H9 (cell line): ENCODE measurements at regions not wholly inside any gene's neighbourhood (a gene's known extent, or its start where the extent isn't known, plus 50 kb on each side); places are given as distances from the start of the nearest gene placed in this dataset.

Experiments
- DNase-seq: peaks from one replicate; pipeline ENCODE4 v3.0.0-alpha.2; 2017
- H2AFZ ChIP-seq: one replicate; pipeline ENCODE4 v1.6.1; 2013; ENCODE audit warnings: mild to moderate bottlenecking, low read length, control low read depth, moderate library complexity
- H2AK5ac ChIP-seq: 2 replicates; pipeline ENCODE4 v1.6.1; 2013; ENCODE audit warnings: low read length, control low read depth, mixed read lengths; ENCODE audit not compliant: insufficient read length
- H2BK120ac ChIP-seq: one replicate; pipeline ENCODE4 v1.6.1; 2013; ENCODE audit warnings: low read depth, mild to moderate bottlenecking, low read length, control low read depth, inconsistent platforms; ENCODE audit not compliant: poor library complexity, severe bottlenecking
- H2BK12ac ChIP-seq: 2 replicates; pipeline ENCODE4 v1.6.1; 2013; ENCODE audit warnings: low read length, control low read depth, mixed read lengths, low read depth; ENCODE audit not compliant: insufficient read length
- H2BK15ac ChIP-seq: 2 replicates; pipeline ENCODE4 v1.6.1; 2013; ENCODE audit warnings: low read depth, low read length, control low read depth
- H2BK20ac ChIP-seq: one replicate; pipeline ENCODE4 v1.6.1; 2013; ENCODE audit warnings: low read depth, mild to moderate bottlenecking, low read length, control low read depth, inconsistent platforms; ENCODE audit not compliant: poor library complexity, severe bottlenecking
- H2BK5ac ChIP-seq: 2 replicates; pipeline ENCODE4 v1.6.1; 2013; ENCODE audit warnings: low read length, control low read depth, mixed read lengths; ENCODE audit not compliant: insufficient read length
- H3K14ac ChIP-seq: 2 replicates; pipeline ENCODE4 v1.6.1; 2013; ENCODE audit warnings: low read length, control low read depth; ENCODE audit not compliant: insufficient read depth
- H3K18ac ChIP-seq: 2 replicates; pipeline ENCODE4 v1.6.1; 2013; ENCODE audit warnings: low read depth, mild to moderate bottlenecking, mixed read lengths, low read length, control low read depth; ENCODE audit not compliant: insufficient read length
- H3K23ac ChIP-seq: 2 replicates; pipeline ENCODE4 v1.6.1; 2013; ENCODE audit warnings: low read length, control low read depth, mixed read lengths, low read depth; ENCODE audit not compliant: insufficient read length
- H3K23me2 ChIP-seq: 2 replicates; pipeline ENCODE4 v1.6.1; 2013; ENCODE audit warnings: low read depth, mild to moderate bottlenecking, mixed read lengths, low read length, control low read depth; ENCODE audit not compliant: insufficient read length, poor library complexity, severe bottlenecking
- H3K27ac ChIP-seq: 2 replicates; pipeline ENCODE4 v1.5.1; 2013; ENCODE audit warnings: low read length, control low read depth, mixed read lengths, low read depth; ENCODE audit not compliant: insufficient read length
- H3K27me3 ChIP-seq: 2 replicates; pipeline ENCODE4 v1.6.1; 2013; ENCODE audit warnings: low read length, control low read depth, inconsistent platforms; ENCODE audit not compliant: insufficient read depth
- H3K4ac ChIP-seq: 2 replicates; pipeline ENCODE4 v1.6.1; 2013; ENCODE audit warnings: low read depth, mild to moderate bottlenecking, control low read depth, inconsistent platforms, low read length, moderate library complexity
- H3K4me1 ChIP-seq: 2 replicates; pipeline ENCODE4 v1.6.1; 2013; ENCODE audit warnings: low read length, control low read depth, inconsistent platforms; ENCODE audit not compliant: insufficient read depth
- H3K4me2 ChIP-seq: 2 replicates; pipeline ENCODE4 v1.6.1; 2013; ENCODE audit warnings: low read length, control low read depth, mixed read lengths; ENCODE audit not compliant: insufficient read length, insufficient read depth
- H3K56ac ChIP-seq: 2 replicates; pipeline ENCODE4 v1.6.1; 2013; ENCODE audit warnings: low read depth, mild to moderate bottlenecking, mixed read lengths, low read length, control low read depth; ENCODE audit not compliant: insufficient read length
- H3K79me1 ChIP-seq: 2 replicates; pipeline ENCODE4 v1.6.1; 2013; ENCODE audit warnings: low read depth, mild to moderate bottlenecking, moderate library complexity, low read length, control low read depth, inconsistent platforms; ENCODE audit not compliant: insufficient read depth, poor library complexity, severe bottlenecking
- H3K79me2 ChIP-seq: 2 replicates; pipeline ENCODE4 v1.6.1; 2013; ENCODE audit warnings: low read length, control low read depth, inconsistent platforms; ENCODE audit not compliant: insufficient read depth
- H3K9ac ChIP-seq: 2 replicates; pipeline ENCODE4 v1.6.1; 2013; ENCODE audit warnings: low read length, control low read depth, mixed read lengths; ENCODE audit not compliant: insufficient read length; ENCODE audit errors: extremely low read depth
- H3K9me3 ChIP-seq: one replicate; pipeline ENCODE4 v1.6.1; 2013; ENCODE audit warnings: low read depth, low read length, inconsistent platforms; ENCODE audit not compliant: control insufficient read depth
- H3T11ph ChIP-seq: one replicate; pipeline ENCODE4 v1.6.1; 2013; ENCODE audit warnings: mild to moderate bottlenecking, low read length, control low read depth, inconsistent platforms
- H4K20me1 ChIP-seq: one replicate; pipeline ENCODE4 v1.6.1; 2013; ENCODE audit not compliant: control insufficient read depth, insufficient read length, insufficient read depth
- H4K5ac ChIP-seq: 2 replicates; pipeline ENCODE4 v1.6.1; 2013; ENCODE audit warnings: low read depth, mild to moderate bottlenecking, mixed read lengths, low read length, control low read depth; ENCODE audit not compliant: insufficient read length
- H4K8ac ChIP-seq: replicated peaks from 2 replicates; pipeline ENCODE4 v1.6.1; 2013; ENCODE audit warnings: low read length, control low read depth, mixed read lengths, low read depth; ENCODE audit not compliant: insufficient read length
- H4K91ac ChIP-seq: 2 replicates; pipeline ENCODE4 v1.6.1; 2013; ENCODE audit warnings: low read depth, mild to moderate bottlenecking, moderate library complexity, mixed read lengths, low read length, control low read depth; ENCODE audit not compliant: insufficient read length
- H3K27ac Mint-ChIP-seq, 3 experiments: 2 replicates in 2 of 3; 3 replicates in 1 of 3; pipeline ENCODE4 v1.8.0; 2020 to 2021; ENCODE audit warnings: mixed read lengths in 3 of 3, mild to moderate bottlenecking in 1 of 3, moderate library complexity in 1 of 3
- H3K27me3 Mint-ChIP-seq: 2 replicates; pipeline ENCODE4 v1.8.0; 2021; ENCODE audit warnings: low read depth, mild to moderate bottlenecking, moderate library complexity, mixed read lengths
- H3K36me3 Mint-ChIP-seq, 3 experiments: 2 replicates in 2 of 3; 3 replicates in 1 of 3; pipeline ENCODE4 v1.8.0; 2020 to 2021; ENCODE audit warnings: low read depth in 3 of 3, mixed read lengths in 3 of 3; ENCODE audit not compliant: insufficient read depth in 1 of 3
- H3K4me1 Mint-ChIP-seq, 2 experiments: 2 replicates each; pipeline ENCODE4 v1.8.0; 2020; ENCODE audit warnings: mixed read lengths in 2 of 2
- H3K4me3 Mint-ChIP-seq, 2 experiments: 2 replicates in 1 of 2; 3 replicates in 1 of 2; pipeline ENCODE4 v1.8.0; 2020 to 2021; ENCODE audit warnings: mild to moderate bottlenecking in 2 of 2, mixed read lengths in 2 of 2, moderate library complexity in 1 of 2
- H3K9me3 Mint-ChIP-seq, 2 experiments: 2 replicates in 1 of 2; 3 replicates in 1 of 2; pipeline ENCODE4 v1.8.0; 2020; ENCODE audit warnings: mild to moderate bottlenecking in 2 of 2, mixed read lengths in 2 of 2, moderate library complexity in 1 of 2
- WGBS: extraction: QIAGEN DNeasy Blood & Tissue Kit; methylation state at CpG from one replicate; pipeline ENCODE4 v1.1.7; 2013; ENCODE audit warnings: missing lambda C conversion rate, low lambda C conversion rate, mixed read lengths; ENCODE audit not compliant: insufficient read length; ENCODE audit errors: extremely low coverage; 5-methylcytosine and 5-hydroxymethylcytosine counted together
- TF ChIP-seq, protein P1 (sequence below): fragments of 200-600 bp; sonication (generic); conservative IDR thresholded peaks from 3 replicates; pipeline ENCODE4 v1.8.0; 2021; ENCODE audit warnings: antibody characterized with exemption, mild to moderate bottlenecking

DNA sequence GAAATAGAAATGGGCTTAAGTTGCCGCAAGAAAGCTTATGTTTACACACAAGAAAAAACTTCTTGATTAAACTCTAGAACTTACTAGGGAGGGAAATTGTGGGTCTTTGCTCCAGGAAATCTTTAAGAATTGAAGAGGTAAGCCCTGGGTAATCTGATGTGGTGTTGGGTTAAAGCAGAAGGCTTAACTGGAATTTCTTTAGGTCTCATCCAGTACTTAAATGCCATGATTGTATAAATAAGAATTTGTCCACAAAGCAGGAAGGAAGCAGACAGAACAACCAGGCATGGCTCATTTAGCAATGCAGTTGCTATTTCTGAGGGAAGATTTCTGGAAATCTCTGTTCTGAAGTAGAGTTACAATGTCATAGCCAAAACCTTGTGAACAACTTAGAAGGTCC, 360.4 kb downstream of the KLF5 start:
- no peaks in the 10 kb centered on the region for H3K9me3 Mint-ChIP-seq

More for the DNA sequence above, 360.4 kb downstream of the KLF5 start:
- Histone ChIP-seq H4K91ac (no peak overlapping the region), H3K27me3 (no peaks in the 10 kb centered on the region), H3K4ac (no peak overlapping the region), H2BK120ac (no peak overlapping the region), H3K18ac (no peak overlapping the region), H3K27ac (no peak overlapping the region), H4K8ac (no peak overlapping the region), H2BK20ac (no peak overlapping the region), H3K4me1 (no peaks in the 10 kb centered on the region), H3K23ac (no peak overlapping the region), H3K79me1 (no peaks in the 10 kb centered on the region), H4K20me1 (no peaks in the 10 kb centered on the region), H3K23me2 (no peaks in the 10 kb centered on the region), H2AK5ac (no peak overlapping the region), H2BK15ac (no peak overlapping the region), H3K9me3 (no peaks in the 10 kb centered on the region), H3K56ac (no peak overlapping the region), H3K79me2 (no peaks in the 10 kb centered on the region), H3K14ac (no peak overlapping the region), H4K5ac (no peak overlapping the region), H3T11ph (no peak overlapping the region), H3K4me2 (no peak overlapping the region), H3K9ac (no peak overlapping the region), H2AFZ (peak overlapping the region; percentile 56), H2BK5ac (no peak overlapping the region), H2BK12ac (no peak overlapping the region)
- H3K27ac Mint-ChIP-seq: no peak overlapping the region
- no peaks in the 10 kb centered on the region for H3K27me3 Mint-ChIP-seq
- no CpG with 5 or more reads among the region's 1 CpG for WGBS
- no peaks in the 10 kb centered on the region for H3K36me3 Mint-ChIP-seq
- TF ChIP-seq, protein P1, sequence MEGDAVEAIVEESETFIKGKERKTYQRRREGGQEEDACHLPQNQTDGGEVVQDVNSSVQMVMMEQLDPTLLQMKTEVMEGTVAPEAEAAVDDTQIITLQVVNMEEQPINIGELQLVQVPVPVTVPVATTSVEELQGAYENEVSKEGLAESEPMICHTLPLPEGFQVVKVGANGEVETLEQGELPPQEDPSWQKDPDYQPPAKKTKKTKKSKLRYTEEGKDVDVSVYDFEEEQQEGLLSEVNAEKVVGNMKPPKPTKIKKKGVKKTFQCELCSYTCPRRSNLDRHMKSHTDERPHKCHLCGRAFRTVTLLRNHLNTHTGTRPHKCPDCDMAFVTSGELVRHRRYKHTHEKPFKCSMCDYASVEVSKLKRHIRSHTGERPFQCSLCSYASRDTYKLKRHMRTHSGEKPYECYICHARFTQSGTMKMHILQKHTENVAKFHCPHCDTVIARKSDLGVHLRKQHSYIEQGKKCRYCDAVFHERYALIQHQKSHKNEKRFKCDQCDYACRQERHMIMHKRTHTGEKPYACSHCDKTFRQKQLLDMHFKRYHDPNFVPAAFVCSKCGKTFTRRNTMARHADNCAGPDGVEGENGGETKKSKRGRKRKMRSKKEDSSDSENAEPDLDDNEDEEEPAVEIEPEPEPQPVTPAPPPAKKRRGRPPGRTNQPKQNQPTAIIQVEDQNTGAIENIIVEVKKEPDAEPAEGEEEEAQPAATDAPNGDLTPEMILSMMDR: no peak
- DNase-seq: no peak
- H3K4me3 Mint-ChIP-seq: no peak overlapping the region
- H3K4me1 Mint-ChIP-seq: no peaks in the 10 kb centered on the region
